ENCODE measurements at regions not wholly inside any gene's neighbourhood (a gene's known extent, or its start where the extent isn't known, plus 50 kb on each side); places are given as distances from the start of the nearest gene placed in this dataset.
"Not testable (repeated sequence)": the region's sequence is repeated elsewhere in the genome, so short reads cannot be mapped to it uniquely, and the experiment has no call there.

GRCh38 chr9:18056269-18056992 lies 417.5 kb upstream of the ADAMTSL1 start:
- Mint-ChIP-seq H3K27ac (no peak overlapping the region), H3K4me3 (no peak overlapping the region), H3K36me3 (ENCODE audit: low read depth) (no peaks in the 10 kb centered on the region), H3K27me3 (no peaks in the 10 kb centered on the region), H3K4me1 (ENCODE audit: low read depth) (no peaks in the 10 kb centered on the region), H3K9me3 (no peaks in the 10 kb centered on the region)

- Mint-ChIP-seq H3K4me1 (ENCODE audit: low read depth) (no peaks in the 10 kb centered on the region), H3K27ac (no peak overlapping the region), H3K9me3 (no peaks in the 10 kb centered on the region), H3K36me3 (ENCODE audit: low read depth) (no peaks in the 10 kb centered on the region), H3K4me3 (no peak overlapping the region), H3K27me3 (no peaks in the 10 kb centered on the region)
Observed at GRCh38 chr9:18056993-18057369, 417.0 kb upstream of the ADAMTSL1 start.

- Mint-ChIP-seq H3K36me3 (ENCODE audit: low read depth) (no peaks in the 10 kb centered on the region), H3K27ac (no peak overlapping the region), H3K4me1 (ENCODE audit: low read depth) (no peaks in the 10 kb centered on the region), H3K27me3 (no peaks in the 10 kb centered on the region), H3K4me3 (no peak overlapping the region), H3K9me3 (no peaks in the 10 kb centered on the region)
Observed at GRCh38 chr9:18058564-18059442, 415.1 kb upstream of the ADAMTSL1 start.

- no peak overlapping the region for H3K27ac Mint-ChIP-seq
- H3K4me1 Mint-ChIP-seq (ENCODE audit: low read depth), result no peaks in the 10 kb centered on the region
- no peak overlapping the region for H3K4me3 Mint-ChIP-seq
- H3K9me3 Mint-ChIP-seq, result no peaks in the 10 kb centered on the region
- H3K27me3 Mint-ChIP-seq, result no peaks in the 10 kb centered on the region
- H3K36me3 Mint-ChIP-seq (ENCODE audit: low read depth), result no peaks in the 10 kb centered on the region
Observed at GRCh38 chr9:18059447-18059846, 414.5 kb upstream of the ADAMTSL1 start.

- Mint-ChIP-seq H3K4me3 (no peak overlapping the region), H3K36me3 (ENCODE audit: low read depth) (no peaks in the 10 kb centered on the region), H3K27me3 (no peaks in the 10 kb centered on the region), H3K4me1 (ENCODE audit: low read depth) (no peaks in the 10 kb centered on the region), H3K9me3 (peaks cover 3% of the 10 kb centered on the region), H3K27ac (no peak overlapping the region)
Observed at GRCh38 chr9:18060269-18060934, 413.6 kb upstream of the ADAMTSL1 start.

- no peaks in the 10 kb centered on the region for H3K4me1 Mint-ChIP-seq (ENCODE audit: low read depth)
- H3K36me3 Mint-ChIP-seq (ENCODE audit: low read depth), result no peaks in the 10 kb centered on the region
- no peaks in the 10 kb centered on the region for H3K27me3 Mint-ChIP-seq
- peaks cover 5% of the 10 kb centered on the region for H3K9me3 Mint-ChIP-seq
- H3K4me3 Mint-ChIP-seq, result no peak overlapping the region
- no peak overlapping the region for H3K27ac Mint-ChIP-seq
Observed at GRCh38 chr9:18061332-18061731, 412.6 kb upstream of the ADAMTSL1 start.

GRCh38 chr9:18061856-18062255 lies 412.1 kb upstream of the ADAMTSL1 start:
- H3K9me3 Mint-ChIP-seq, result peaks cover 5% of the 10 kb centered on the region
- no peaks in the 10 kb centered on the region for H3K36me3 Mint-ChIP-seq (ENCODE audit: low read depth)
- no peaks in the 10 kb centered on the region for H3K27me3 Mint-ChIP-seq
- no peak overlapping the region for H3K4me3 Mint-ChIP-seq
- no peaks in the 10 kb centered on the region for H3K4me1 Mint-ChIP-seq (ENCODE audit: low read depth)
- H3K27ac Mint-ChIP-seq, result no peak overlapping the region

GRCh38 chr9:18063856-18064390 lies 410.0 kb upstream of the ADAMTSL1 start:
- Mint-ChIP-seq H3K36me3 (ENCODE audit: low read depth) (no peaks in the 10 kb centered on the region), H3K9me3 (peaks cover 8% of the 10 kb centered on the region), H3K4me1 (ENCODE audit: low read depth) (no peaks in the 10 kb centered on the region), H3K27me3 (no peaks in the 10 kb centered on the region), H3K27ac (no peak overlapping the region), H3K4me3 (no peak overlapping the region)

- H3K27me3 Mint-ChIP-seq, result not testable (repeated sequence)
Observed at GRCh38 chr9:18066608-18067007, 407.3 kb upstream of the ADAMTSL1 start.

GRCh38 chr9:18067548-18068120 lies 406.3 kb upstream of the ADAMTSL1 start:
- Mint-ChIP-seq H3K27me3 (no peaks in the 10 kb centered on the region), H3K36me3 (ENCODE audit: low read depth) (no peaks in the 10 kb centered on the region), H3K9me3 (peaks cover 8% of the 10 kb centered on the region), H3K4me1 (ENCODE audit: low read depth) (no peaks in the 10 kb centered on the region), H3K27ac (no peak overlapping the region), H3K4me3 (no peak overlapping the region)

More at GRCh38 chr9:18066608-18067007, 407.3 kb upstream of the ADAMTSL1 start:
- not testable (repeated sequence) for H3K9me3 Mint-ChIP-seq; H3K27ac Mint-ChIP-seq; H3K4me3 Mint-ChIP-seq; H3K4me1 Mint-ChIP-seq (ENCODE audit: low read depth); H3K36me3 Mint-ChIP-seq (ENCODE audit: low read depth)

- no peak overlapping the region for H3K4me3 Mint-ChIP-seq
- no peaks in the 10 kb centered on the region for H3K4me1 Mint-ChIP-seq (ENCODE audit: low read depth)
- no peaks in the 10 kb centered on the region for H3K36me3 Mint-ChIP-seq (ENCODE audit: low read depth)
Observed at GRCh38 chr9:18068900-18069299, 405.1 kb upstream of the ADAMTSL1 start.

GRCh38 chr9:18071651-18072060 lies 402.3 kb upstream of the ADAMTSL1 start:
- H3K9me3 Mint-ChIP-seq, result peaks cover 3% of the 10 kb centered on the region
- H3K4me1 Mint-ChIP-seq (ENCODE audit: low read depth), result no peaks in the 10 kb centered on the region
- no peaks in the 10 kb centered on the region for H3K27me3 Mint-ChIP-seq
- no peak overlapping the region for H3K27ac Mint-ChIP-seq
- no peaks in the 10 kb centered on the region for H3K36me3 Mint-ChIP-seq (ENCODE audit: low read depth)
- no peak overlapping the region for H3K4me3 Mint-ChIP-seq

More at GRCh38 chr9:18068900-18069299, 405.1 kb upstream of the ADAMTSL1 start:
- no peak overlapping the region for H3K27ac Mint-ChIP-seq
- H3K9me3 Mint-ChIP-seq, result peaks cover 8% of the 10 kb centered on the region
- H3K27me3 Mint-ChIP-seq, result no peaks in the 10 kb centered on the region

GRCh38 chr9:18073002-18073401 lies 401.0 kb upstream of the ADAMTSL1 start:
- Mint-ChIP-seq H3K27ac (no peak overlapping the region), H3K4me1 (ENCODE audit: low read depth) (no peaks in the 10 kb centered on the region), H3K9me3 (no peaks in the 10 kb centered on the region), H3K27me3 (no peaks in the 10 kb centered on the region), H3K36me3 (ENCODE audit: low read depth) (no peaks in the 10 kb centered on the region), H3K4me3 (no peak overlapping the region)

- Mint-ChIP-seq H3K27ac (no peak overlapping the region), H3K4me3 (no peak overlapping the region), H3K9me3 (no peaks in the 10 kb centered on the region), H3K36me3 (ENCODE audit: low read depth) (no peaks in the 10 kb centered on the region), H3K27me3 (no peaks in the 10 kb centered on the region), H3K4me1 (ENCODE audit: low read depth) (no peaks in the 10 kb centered on the region)
Observed at GRCh38 chr9:18074041-18074440, 399.9 kb upstream of the ADAMTSL1 start.

Data from stimulated activated naive CD8-positive, alpha-beta T cell treated with anti-CD3 and anti-CD28 coated beads, Interleukin-15, Interleukin-2, amounts not matched to agents 100 ng/mL and 50 ng/mL, for 24 hours (primary cell).